Prostate gland (tissue), 2 donors: ENCODE measurements at regions not wholly inside any gene's neighbourhood (a gene's known extent, or its start where the extent isn't known, plus 50 kb on each side); places are given as distances from the start of the nearest gene placed in this dataset.

Experiments used
- CTCF ChIP-seq, 4 experiments: fragments of 200-600 bp in 2 of 4; fragments of 450-650 bp in 2 of 4; sonication (generic) in 2 of 4; IDR thresholded peaks; 1 replicate in 3 of 4; 2 replicates in 1 of 4; pipeline ENCODE4 v1.5.1; 2016 to 2019; ENCODE audit warnings: antibody characterized with exemption in 4 of 4, mild to moderate bottlenecking in 2 of 4, moderate library complexity in 2 of 4
- POLR2A ChIP-seq: fragments of 450-650 bp; IDR thresholded peaks from one replicate; pipeline ENCODE4 v1.6.1; 2016; ENCODE audit warnings: antibody characterized with exemption, mild to moderate bottlenecking

GRCh38 chr4:165569031-165569430, 190.2 kb downstream of the CPE start:
- no peak for TF ChIP-seq CTCF (IDR thresholded peaks at IDR 0.05)
- no peak for TF ChIP-seq POLR2A
